ENCODE measurements at regions not wholly inside any gene's neighbourhood (a gene's known extent, or its start where the extent isn't known, plus 50 kb on each side); places are given as distances from the start of the nearest gene placed in this dataset.

GRCh38 chr3:107432646-107433045, 55.4 kb downstream of the CCDC54 start:
- no peak for DNase-seq
- no peaks in the 10 kb centered on the region for H3K36me3 Mint-ChIP-seq

GRCh38 chr3:107436029-107436428, 58.8 kb downstream of the CCDC54 start:
- Mint-ChIP-seq H3K4me3 (no peak overlapping the region), H3K4me1 (peaks cover 11% of the 10 kb centered on the region), H3K9me3 (no peaks in the 10 kb centered on the region), H3K27me3 (ENCODE audit: low read depth in 3 of 3) (peaks cover 1 to 8% (median 7%) of the 10 kb centered on the region in 3 donors), H3K36me3 (no peaks in the 10 kb centered on the region), H3K27ac (no peak overlapping the region)
- Histone ChIP-seq H3K4me1 (ENCODE audit: control insufficient read depth in 1 of 2, insufficient read depth in 2 of 2, low read length in 2 of 2) (peaks cover 9 to 14% of the 10 kb centered on the region in 2 donors), H3K9me3 (replicated peaks in 1 of 2; ENCODE audit: control insufficient read depth in 1 of 2, insufficient read depth in 1 of 2, low read length in 2 of 2) (no peaks in the 10 kb centered on the region), H2AFZ (ENCODE audit: insufficient read depth, low read depth, low read length, poor library complexity, severe bottlenecking) (no peak overlapping the region), H4K20me1 (ENCODE audit: insufficient read depth, low read length) (no peaks in the 10 kb centered on the region), H3K9ac (ENCODE audit: insufficient read depth, low read length, poor library complexity, severe bottlenecking) (no peak overlapping the region), H3K4me2 (replicated peaks; ENCODE audit: extremely low read depth, low read length, poor library complexity, severe bottlenecking) (no peak overlapping the region), H3K4me3 (replicated peaks in 1 of 3; ENCODE audit: low read depth in 2 of 3, low read length in 3 of 3) (no peak overlapping the region), H3K36me3 (replicated peaks in 1 of 2; ENCODE audit: control insufficient read depth in 1 of 2, insufficient read depth in 2 of 2, low read length in 2 of 2) (no peaks in the 10 kb centered on the region), H3K27ac (ENCODE audit: low read depth in 1 of 2, low read length in 2 of 2) (no peak overlapping the region), H3K79me2 (ENCODE audit: insufficient read depth, low read length) (no peaks in the 10 kb centered on the region), H3K27me3 (ENCODE audit: control insufficient read depth in 2 of 2, insufficient read depth in 2 of 2, low read length in 2 of 2) (peaks cover 0 to 9% of the 10 kb centered on the region in 2 donors)
- intact Hi-C loops (cut with micrococcal nuclease) = loop anchor here in 1 of 2 donors (10.0 kb wide), 1 partner anchor 191 kb away; no protein-coding TSS in a partner anchor
- no peak for TF ChIP-seq CTCF (IDR thresholded peaks at IDR 0.05)
- no peak for DNase-seq

More at GRCh38 chr3:107432646-107433045, 55.4 kb downstream of the CCDC54 start:
- Histone ChIP-seq H2AFZ (ENCODE audit: insufficient read depth, low read depth, low read length, poor library complexity, severe bottlenecking) (no peak overlapping the region), H3K79me2 (ENCODE audit: insufficient read depth, low read length) (no peaks in the 10 kb centered on the region), H3K4me2 (replicated peaks; ENCODE audit: extremely low read depth, low read length, poor library complexity, severe bottlenecking) (peak overlapping the region; percentile 95), H3K9me3 (replicated peaks in 1 of 2; ENCODE audit: control insufficient read depth in 1 of 2, insufficient read depth in 1 of 2, low read length in 2 of 2) (no peaks in the 10 kb centered on the region), H3K27me3 (ENCODE audit: control insufficient read depth in 2 of 2, insufficient read depth in 2 of 2, low read length in 2 of 2) (peaks cover 5 to 30% of the 10 kb centered on the region in 2 donors), H4K20me1 (ENCODE audit: insufficient read depth, low read length) (no peaks in the 10 kb centered on the region), H3K4me3 (replicated peaks in 1 of 3; ENCODE audit: low read depth in 2 of 3, low read length in 3 of 3) (peak overlapping the region in 1 of 3 experiments; percentile 90), H3K27ac (ENCODE audit: low read depth in 1 of 2, low read length in 2 of 2) (no peak overlapping the region), H3K4me1 (ENCODE audit: control insufficient read depth in 1 of 2, insufficient read depth in 2 of 2, low read length in 2 of 2) (peaks cover 24 to 30% of the 10 kb centered on the region in 2 donors), H3K36me3 (replicated peaks in 1 of 2; ENCODE audit: control insufficient read depth in 1 of 2, insufficient read depth in 2 of 2, low read length in 2 of 2) (no peaks in the 10 kb centered on the region), H3K9ac (ENCODE audit: insufficient read depth, low read length, poor library complexity, severe bottlenecking) (no peak overlapping the region)
- intact Hi-C loops (cut with micrococcal nuclease) = loop anchor here in 1 of 2 donors (5.0 to 10.0 kb wide), 2 partner anchors 95 to 188 kb away; no protein-coding TSS in a partner anchor
- H3K4me3 Mint-ChIP-seq = peak overlapping the region; percentile 97
- peaks cover 25 to 33% (median 26%) of the 10 kb centered on the region in 3 donors for H3K27me3 Mint-ChIP-seq (ENCODE audit: low read depth in 3 of 3)
- H3K4me1 Mint-ChIP-seq = peaks cover 27% of the 10 kb centered on the region
- WGBS (ENCODE audit: insufficient coverage) = no CpG with 5 or more reads among the region's 8 CpGs
- H3K27ac Mint-ChIP-seq = no peak overlapping the region
- H3K9me3 Mint-ChIP-seq = peaks cover 0 to 3% (median 0%) of the 10 kb centered on the region in 7 donors
- TF ChIP-seq CTCF (IDR thresholded peaks at IDR 0.05) = no peak
